ENCODE measurements at regions not wholly inside any gene's neighbourhood (a gene's known extent, or its start where the extent isn't known, plus 50 kb on each side); places are given as distances from the start of the nearest gene placed in this dataset.

DNA sequence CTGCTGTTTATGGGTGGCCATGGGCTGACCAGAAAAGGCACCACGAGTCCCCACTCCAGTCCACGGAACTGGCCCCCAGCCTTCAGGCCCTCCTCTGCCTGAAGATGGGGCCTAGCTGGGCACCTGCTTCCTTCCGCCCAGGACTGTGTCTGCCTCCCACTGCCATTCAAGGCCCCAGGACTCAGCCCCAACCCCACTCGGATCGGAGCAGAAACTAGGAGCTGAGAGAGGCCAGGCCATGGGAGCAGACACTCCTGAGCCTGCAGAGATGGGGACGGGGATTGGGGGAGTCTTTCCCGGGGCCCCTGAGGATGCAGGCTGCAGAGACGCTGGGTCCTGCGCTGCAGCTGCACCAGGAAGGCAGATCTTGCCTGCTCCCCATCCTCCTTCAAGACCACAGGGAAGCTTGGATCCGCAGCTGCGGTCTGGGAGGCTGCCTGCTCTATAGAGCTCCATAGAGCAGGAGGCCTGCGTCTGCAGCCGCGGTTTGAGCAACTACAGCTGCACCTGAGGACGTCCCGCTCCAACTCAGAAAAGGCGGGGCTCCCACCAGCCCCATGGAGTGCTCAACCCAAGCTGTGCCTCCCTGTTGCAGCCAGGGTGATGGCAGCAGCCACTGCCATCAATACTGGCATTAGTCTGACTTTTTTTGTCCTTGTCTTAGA, 383.9 kb upstream of the TMCO5A start:
- TF ChIP-seq CTCF (IDR thresholded peaks at IDR 0.05), result no peak
- no peaks in the 10 kb centered on the region for H3K27me3 Mint-ChIP-seq
- Histone ChIP-seq H3K27me3 (ENCODE audit: control insufficient read depth in 1 of 2, insufficient read depth in 2 of 2, low read length in 2 of 2) (no peaks in the 10 kb centered on the region), H3K4me3 (ENCODE audit: low read length) (no peak overlapping the region), H3K27ac (ENCODE audit: low read depth in 1 of 2, low read length in 2 of 2) (no peak overlapping the region), H3K4me1 (ENCODE audit: insufficient read depth, low read length) (no peaks in the 10 kb centered on the region), H3K36me3 (ENCODE audit: insufficient read depth, low read length) (no peaks in the 10 kb centered on the region), H3K9me3 (ENCODE audit: control insufficient read depth in 1 of 2, insufficient read depth in 1 of 2, low read length in 2 of 2) (peaks cover 0 to 10% of the 10 kb centered on the region in 2 experiments)
- H3K9me3 Mint-ChIP-seq, result peaks cover 8% of the 10 kb centered on the region
- DNase-seq, result peak in 1 of 14 experiments; percentile 4
- H3K4me3 Mint-ChIP-seq, result no peak overlapping the region
- ATAC-seq (ENCODE audit: poor library complexity), result no peak
- no peak overlapping the region for H3K27ac Mint-ChIP-seq
- H3K36me3 Mint-ChIP-seq (ENCODE audit: low read depth), result no peaks in the 10 kb centered on the region
- no peaks in the 10 kb centered on the region for H3K4me1 Mint-ChIP-seq (ENCODE audit: low read depth)
- ChIA-PET POLR2A (no interaction called here), CTCF (no interaction called here)
- intact Hi-C loops (cut with DNase I, micrococcal nuclease), result no loop called here

GRCh38 chr15:37572401-37572800, 362.0 kb upstream of the TMCO5A start:
- H3K9me3 Mint-ChIP-seq, result no peaks in the 10 kb centered on the region
- ATAC-seq (ENCODE audit: poor library complexity), result no peak
- no peaks in the 10 kb centered on the region for H3K36me3 ChIP-seq (ENCODE audit: insufficient read depth, low read length)
- no peak overlapping the region for H3K27ac ChIP-seq (ENCODE audit: low read depth in 1 of 2, low read length in 2 of 2)
- DNase-seq, result no peak
- H3K4me3 ChIP-seq (ENCODE audit: low read length), result no peak overlapping the region
- ChIA-PET POLR2A (no interaction called here), CTCF (no interaction called here)
- no peaks in the 10 kb centered on the region for H3K4me1 Mint-ChIP-seq (ENCODE audit: low read depth)
- no peaks in the 10 kb centered on the region for H3K36me3 Mint-ChIP-seq (ENCODE audit: low read depth)
- intact Hi-C loops (cut with DNase I, micrococcal nuclease), result no loop called here
- no peak overlapping the region for H3K4me3 Mint-ChIP-seq
- no peak for TF ChIP-seq CTCF (IDR thresholded peaks at IDR 0.05)
- H3K4me1 ChIP-seq (ENCODE audit: insufficient read depth, low read length), result no peaks in the 10 kb centered on the region
- H3K27me3 Mint-ChIP-seq, result no peaks in the 10 kb centered on the region
- H3K27ac Mint-ChIP-seq, result no peak overlapping the region
- H3K27me3 ChIP-seq (ENCODE audit: control insufficient read depth in 1 of 2, insufficient read depth in 2 of 2, low read length in 2 of 2), result no peaks in the 10 kb centered on the region
- H3K9me3 ChIP-seq (ENCODE audit: control insufficient read depth in 1 of 2, insufficient read depth in 1 of 2, low read length in 2 of 2), result no peaks in the 10 kb centered on the region

- no peaks in the 10 kb centered on the region for H3K4me1 Mint-ChIP-seq (ENCODE audit: low read depth)
- intact Hi-C loops (cut with DNase I, micrococcal nuclease), result no loop called here
- Histone ChIP-seq H3K4me3 (ENCODE audit: low read length) (no peak overlapping the region), H3K9me3 (ENCODE audit: control insufficient read depth in 1 of 2, insufficient read depth in 1 of 2, low read length in 2 of 2) (no peaks in the 10 kb centered on the region), H3K27ac (ENCODE audit: low read depth in 1 of 2, low read length in 2 of 2) (no peak overlapping the region), H3K4me1 (ENCODE audit: insufficient read depth, low read length) (no peaks in the 10 kb centered on the region), H3K36me3 (ENCODE audit: insufficient read depth, low read length) (no peaks in the 10 kb centered on the region), H3K27me3 (ENCODE audit: control insufficient read depth in 1 of 2, insufficient read depth in 2 of 2, low read length in 2 of 2) (no peaks in the 10 kb centered on the region)
- DNase-seq (no peak), ATAC-seq (ENCODE audit: poor library complexity) (no peak)
- no peaks in the 10 kb centered on the region for H3K27me3 Mint-ChIP-seq
- ChIA-PET POLR2A (no interaction called here), CTCF (no interaction called here)
- H3K4me3 Mint-ChIP-seq, result no peak overlapping the region
- TF ChIP-seq CTCF (IDR thresholded peaks at IDR 0.05), result no peak
- no peaks in the 10 kb centered on the region for H3K9me3 Mint-ChIP-seq
- no peak overlapping the region for H3K27ac Mint-ChIP-seq
- no peaks in the 10 kb centered on the region for H3K36me3 Mint-ChIP-seq (ENCODE audit: low read depth)
Measured at GRCh38 chr15:37574985-37575384, 359.5 kb upstream of the TMCO5A start.
